Natural killer cell treated with Interleukin-12 subunit alpha and Interleukin-12 subunit beta and Interleukin-15 and Interleukin-18, amount 100 ng/mL, for 72 hours (primary cell): ENCODE measurements at regions not wholly inside any gene's neighbourhood (a gene's known extent, or its start where the extent isn't known, plus 50 kb on each side); places are given as distances from the start of the nearest gene placed in this dataset.

Experiments
- ATAC-seq, 2 donors: fragments of 150-1000 bp; cut with Tn5 transposase in 1 of 2; sonication (Bioruptor Pico), chemical (Tn5 transposase) in 1 of 2; 2 replicates each; pipeline ENCODE4 v1.10.0; 2021
- DNase-seq: peaks from one replicate; pipeline ENCODE4 v3.0.0; 2022; ENCODE audit warnings: low spot score
- H3K27ac Mint-ChIP-seq, 2 donors: 1 replicate in 1 of 2; 2 replicates in 1 of 2; pipeline ENCODE4 v1.8.0; 2022; ENCODE audit warnings: mixed read lengths in 2 of 2, mild to moderate bottlenecking in 1 of 2, moderate library complexity in 1 of 2
- H3K27me3 Mint-ChIP-seq, 2 donors: 1 replicate in 1 of 2; 2 replicates in 1 of 2; pipeline ENCODE4 v1.8.0; 2022; ENCODE audit warnings: mixed read lengths in 2 of 2
- H3K36me3 Mint-ChIP-seq: one replicate; pipeline ENCODE4 v1.8.0; 2022; ENCODE audit warnings: mixed read lengths
- H3K4me1 Mint-ChIP-seq, 2 donors: 1 replicate in 1 of 2; 2 replicates in 1 of 2; pipeline ENCODE4 v1.8.0; 2022; ENCODE audit warnings: low read depth in 2 of 2, mixed read lengths in 2 of 2, mild to moderate bottlenecking in 1 of 2
- H3K4me3 Mint-ChIP-seq: one replicate; pipeline ENCODE4 v1.8.0; 2022; ENCODE audit warnings: mixed read lengths
- H3K9me3 Mint-ChIP-seq: 2 replicates; pipeline ENCODE4 v1.8.0; 2022; ENCODE audit warnings: mixed read lengths

DNA sequence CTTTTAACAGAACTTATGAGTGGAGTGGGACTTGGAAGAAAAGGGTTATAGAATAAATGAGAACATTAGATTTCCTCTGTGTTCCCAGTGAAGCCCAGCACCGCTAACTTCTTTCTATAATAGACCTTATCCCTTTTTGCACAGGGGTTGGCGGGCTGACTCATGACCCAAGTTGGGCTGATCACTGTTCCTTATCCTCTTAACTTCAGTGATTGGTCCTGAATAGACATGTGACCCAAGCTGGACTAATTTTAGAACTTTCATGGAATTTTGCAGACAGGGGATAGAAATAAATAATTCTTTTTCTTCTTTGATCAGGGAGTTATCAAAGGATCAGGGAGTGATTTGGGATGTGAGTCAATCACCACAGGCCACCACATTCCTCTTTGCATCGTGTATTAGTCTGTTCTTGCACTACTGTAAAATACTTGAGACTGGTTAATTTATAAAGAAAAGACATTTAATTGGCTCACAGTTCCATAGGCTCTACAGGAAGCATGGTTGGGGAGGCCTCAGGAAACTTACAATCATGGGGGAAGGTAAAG, 75.9 kb downstream of the UCHL1 start:
- Mint-ChIP-seq H3K36me3 (no peaks in the 10 kb centered on the region), H3K9me3 (peaks cover 10% of the 10 kb centered on the region), H3K27me3 (no peaks in the 10 kb centered on the region), H3K4me1 (no peaks in the 10 kb centered on the region), H3K27ac (no peak overlapping the region), H3K4me3 (no peak overlapping the region)
- ATAC-seq = no peak
- DNase-seq = no peak

DNA sequence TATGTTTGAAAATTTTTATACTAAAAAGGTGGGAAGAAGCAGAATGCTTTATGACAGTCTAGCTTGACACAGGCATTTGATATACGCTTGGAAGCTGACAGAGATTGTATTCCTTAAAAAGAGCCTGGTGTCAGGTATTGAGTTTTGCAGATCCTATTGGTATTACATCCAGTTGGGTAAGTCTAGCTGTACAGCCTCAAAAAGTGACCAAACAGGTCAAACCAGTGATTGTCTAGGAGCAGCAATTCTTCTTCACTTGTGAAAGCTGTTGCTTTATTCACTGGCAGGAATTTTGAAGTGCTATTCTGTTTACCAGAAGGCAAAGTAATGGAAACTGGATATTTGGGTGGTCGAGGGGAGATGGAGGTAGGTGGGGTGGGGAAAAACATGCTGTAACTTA, 77.5 kb downstream of the UCHL1 start:
- no peak overlapping the region for H3K27ac Mint-ChIP-seq
- DNase-seq (no peak), ATAC-seq (no peak)
- H3K4me1 Mint-ChIP-seq = no peaks in the 10 kb centered on the region
- no peak overlapping the region for H3K4me3 Mint-ChIP-seq
- H3K9me3 Mint-ChIP-seq = peaks cover 7% of the 10 kb centered on the region
- H3K27me3 Mint-ChIP-seq = no peaks in the 10 kb centered on the region
- no peaks in the 10 kb centered on the region for H3K36me3 Mint-ChIP-seq

DNA sequence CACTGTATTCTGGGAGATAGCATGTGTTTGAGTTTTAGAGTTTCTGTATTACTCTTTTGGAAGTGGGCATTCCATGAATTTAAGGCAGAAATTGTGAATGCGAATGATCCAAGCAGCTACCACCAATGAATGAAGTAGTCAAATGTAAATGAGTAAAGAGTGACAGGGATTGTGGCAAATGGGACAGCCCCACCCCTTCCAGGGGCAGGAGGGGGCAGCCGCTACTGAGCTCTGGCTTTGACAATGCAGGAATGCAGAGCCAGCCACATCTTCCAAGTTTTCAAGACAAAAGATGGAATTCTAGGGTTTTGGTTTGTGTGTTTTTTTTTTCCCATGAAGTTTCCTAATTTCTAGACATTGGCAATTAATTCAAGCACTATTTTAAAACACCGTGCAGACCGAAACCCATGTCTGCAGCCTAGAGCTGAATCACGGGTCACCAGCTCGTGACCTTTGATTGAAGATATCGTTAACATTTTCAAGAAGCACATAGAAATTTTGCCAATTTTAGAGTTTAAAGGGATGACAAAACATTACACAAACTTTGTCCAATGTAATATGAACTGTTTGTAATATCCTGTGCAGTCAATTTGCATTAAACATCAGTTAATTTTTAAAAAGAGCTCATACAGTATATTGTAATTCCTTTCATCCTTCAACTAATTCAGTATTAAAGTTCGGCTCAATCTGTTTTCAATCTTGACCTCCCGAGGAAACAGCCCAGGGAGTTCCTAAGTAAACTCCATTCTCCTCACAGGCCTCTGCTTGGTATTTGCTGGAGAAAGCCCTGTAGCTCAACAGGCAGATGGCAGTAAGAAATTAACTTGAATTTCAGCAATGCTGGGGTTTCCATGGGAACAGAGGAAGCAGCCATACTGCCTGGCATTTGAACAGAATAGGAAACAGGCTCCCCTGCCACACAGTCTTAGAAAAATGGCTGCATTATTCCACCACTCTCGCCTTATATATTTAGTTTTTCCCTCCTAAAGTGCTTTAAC, 83.4 kb downstream of the UCHL1 start:
- ATAC-seq (no peak), DNase-seq (no peak)
- Mint-ChIP-seq H3K27me3 (no peaks in the 10 kb centered on the region), H3K36me3 (no peaks in the 10 kb centered on the region), H3K9me3 (no peaks in the 10 kb centered on the region), H3K27ac (no peak overlapping the region), H3K4me3 (no peak overlapping the region), H3K4me1 (no peaks in the 10 kb centered on the region)

DNA sequence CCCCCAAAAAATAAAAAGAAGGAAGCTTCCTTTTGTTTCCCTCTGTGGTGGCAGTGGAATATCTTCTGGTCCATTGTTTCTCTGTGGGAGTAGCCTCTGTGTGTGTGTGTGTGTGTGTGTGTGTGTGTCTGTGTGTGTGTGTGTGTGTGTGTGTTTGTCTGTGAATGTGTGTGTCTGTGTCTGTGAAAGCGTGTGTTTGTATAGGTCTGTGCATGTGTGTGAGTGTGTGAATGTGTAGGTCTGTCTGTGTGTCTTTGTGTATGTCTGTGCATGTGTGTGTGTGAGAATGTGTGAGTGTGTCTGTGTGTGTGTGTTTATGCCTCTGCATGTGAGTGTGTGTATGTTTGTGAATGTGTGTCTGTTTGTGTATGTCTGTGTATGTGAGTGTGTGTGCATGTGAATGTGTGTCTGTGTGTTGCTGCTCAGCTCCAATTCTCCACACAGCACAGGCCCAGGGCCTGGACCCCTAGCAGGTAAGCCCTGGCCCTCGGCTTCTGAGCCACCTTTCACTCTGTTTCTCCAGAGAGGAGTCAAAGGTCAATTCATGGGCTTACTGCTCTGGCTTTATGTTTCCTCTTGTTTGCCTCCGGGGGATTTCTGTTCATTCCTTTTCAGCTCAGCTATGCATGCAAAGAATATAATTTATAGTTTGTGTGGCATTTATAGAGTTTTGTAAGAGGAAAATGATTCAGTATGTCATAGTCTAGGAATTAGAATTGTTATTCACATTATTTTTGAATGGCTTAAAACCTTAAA, 89.8 kb downstream of the UCHL1 start:
- Mint-ChIP-seq H3K27me3 (no peaks in the 10 kb centered on the region), H3K4me1 (no peaks in the 10 kb centered on the region), H3K4me3 (no peak overlapping the region), H3K27ac (no peak overlapping the region), H3K9me3 (peaks cover 8% of the 10 kb centered on the region), H3K36me3 (no peaks in the 10 kb centered on the region)
- no peak for DNase-seq
- ATAC-seq = no peak

DNA sequence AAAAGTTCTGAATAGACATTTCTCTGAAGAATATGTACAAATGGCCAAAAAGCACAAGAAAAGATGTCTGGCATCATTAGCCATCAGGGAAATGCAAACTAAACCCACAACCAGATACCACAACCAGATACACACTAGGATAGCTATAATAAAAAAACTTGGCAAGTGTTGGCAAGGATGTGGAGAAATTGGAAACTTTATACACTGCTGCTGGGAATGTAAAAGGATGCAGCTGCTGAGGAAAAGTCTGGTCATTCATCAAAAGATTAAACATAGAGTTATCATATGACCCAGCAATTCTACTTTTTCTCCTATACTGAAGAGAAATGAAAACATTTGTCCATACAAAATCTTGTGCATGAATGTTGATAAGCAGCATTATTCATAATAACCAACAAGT, 92.3 kb downstream of the UCHL1 start:
- Mint-ChIP-seq H3K36me3 (no peaks in the 10 kb centered on the region), H3K27ac (no peak overlapping the region), H3K4me1 (no peaks in the 10 kb centered on the region), H3K4me3 (no peak overlapping the region), H3K27me3 (no peaks in the 10 kb centered on the region), H3K9me3 (peaks cover 16% of the 10 kb centered on the region)
- ATAC-seq (no peak), DNase-seq (no peak)

DNA sequence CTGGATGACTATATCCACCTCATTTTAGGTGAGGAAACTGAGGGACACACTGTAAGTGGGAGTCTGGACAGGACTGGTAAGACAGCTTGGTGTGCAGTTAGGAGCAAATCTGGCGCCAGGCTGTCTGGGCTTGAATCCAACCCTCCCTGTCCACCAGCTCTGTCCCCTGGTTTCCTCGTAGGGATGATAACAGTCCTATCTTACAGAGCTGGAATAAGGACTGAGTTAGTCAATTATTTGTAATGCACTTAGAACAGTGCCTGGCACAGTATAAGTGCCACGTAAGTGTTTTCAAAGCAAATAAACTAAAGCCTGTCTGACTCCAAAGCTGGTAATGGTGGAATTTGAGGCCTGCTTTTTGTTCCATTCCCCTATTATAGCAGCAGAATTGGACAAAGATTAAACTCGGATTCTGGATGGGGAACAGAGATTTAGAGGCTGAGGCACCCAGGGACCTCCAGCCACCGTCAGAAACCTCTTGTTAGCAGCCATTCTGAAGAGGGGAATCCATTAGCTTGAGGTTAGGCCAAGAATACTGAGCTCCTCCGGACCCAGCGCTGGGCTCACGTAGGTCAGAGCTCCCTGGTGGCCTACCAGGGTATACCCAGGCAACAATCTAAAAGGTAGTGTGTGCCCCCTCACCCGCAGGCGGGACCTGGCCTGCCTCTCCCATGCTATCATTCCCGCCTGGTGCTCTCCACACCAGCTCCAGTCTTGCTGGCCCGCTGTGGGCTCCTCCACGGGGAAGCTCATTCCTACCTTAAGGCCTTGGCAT, 102.1 kb downstream of the UCHL1 start:
- H3K27ac Mint-ChIP-seq = no peak overlapping the region
- H3K4me3 Mint-ChIP-seq = no peak overlapping the region
- no peaks in the 10 kb centered on the region for H3K9me3 Mint-ChIP-seq
- DNase-seq (no peak), ATAC-seq (peak; percentile 9 to 55)
- no peaks in the 10 kb centered on the region for H3K4me1 Mint-ChIP-seq
- H3K27me3 Mint-ChIP-seq = peaks cover 21 to 34% of the 10 kb centered on the region in 2 donors
- H3K36me3 Mint-ChIP-seq = no peaks in the 10 kb centered on the region

DNA sequence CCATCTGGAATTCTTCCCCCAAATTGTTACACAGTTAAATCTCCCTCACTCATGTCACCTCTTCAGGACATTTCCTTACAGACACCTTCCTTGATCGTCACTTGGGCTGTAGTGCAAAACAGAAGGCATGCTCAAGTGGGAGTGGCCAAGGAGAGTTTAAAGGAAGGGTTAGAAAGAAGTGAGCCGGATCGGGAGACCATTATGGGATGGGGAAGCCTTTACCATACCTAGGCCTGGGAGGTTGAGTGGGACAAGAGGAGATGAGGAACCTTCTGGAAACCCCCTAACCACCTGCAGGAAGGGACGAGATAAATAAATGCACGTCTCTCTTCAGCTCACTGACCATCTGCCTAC, 102.7 kb downstream of the UCHL1 start:
- H3K9me3 Mint-ChIP-seq = no peaks in the 10 kb centered on the region
- no peak for ATAC-seq
- no peak for DNase-seq
- H3K27me3 Mint-ChIP-seq = peaks cover 21 to 34% of the 10 kb centered on the region in 2 donors
- no peak overlapping the region for H3K27ac Mint-ChIP-seq
- no peak overlapping the region for H3K4me3 Mint-ChIP-seq
- H3K36me3 Mint-ChIP-seq = no peaks in the 10 kb centered on the region
- H3K4me1 Mint-ChIP-seq = no peaks in the 10 kb centered on the region

DNA sequence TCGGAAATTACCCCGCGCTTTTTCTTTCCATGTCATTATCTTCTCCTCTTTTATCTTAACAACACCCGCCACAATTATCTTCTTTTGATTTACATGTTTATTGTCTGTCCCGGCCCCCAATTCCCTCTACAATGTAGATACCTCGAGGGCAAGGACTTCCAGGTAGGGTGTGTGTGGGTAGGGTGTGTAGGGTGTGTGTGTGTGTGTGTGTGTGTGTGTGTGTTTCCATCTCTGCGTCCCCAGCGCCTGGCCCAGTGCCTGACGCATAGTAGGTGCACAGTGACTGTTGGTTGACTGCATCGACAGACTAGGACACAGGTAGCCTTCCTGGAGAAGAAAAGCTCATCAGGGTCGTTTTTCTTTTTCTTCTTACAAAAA, 103.1 kb downstream of the UCHL1 start:
- no peak overlapping the region for H3K4me3 Mint-ChIP-seq
- H3K27ac Mint-ChIP-seq = no peak overlapping the region
- no peaks in the 10 kb centered on the region for H3K36me3 Mint-ChIP-seq
- ATAC-seq (peak in 1 of 2 donors; percentile 32), DNase-seq (no peak)
- H3K9me3 Mint-ChIP-seq = no peaks in the 10 kb centered on the region
- peaks cover 23 to 39% of the 10 kb centered on the region in 2 donors for H3K27me3 Mint-ChIP-seq
- no peaks in the 10 kb centered on the region for H3K4me1 Mint-ChIP-seq

DNA sequence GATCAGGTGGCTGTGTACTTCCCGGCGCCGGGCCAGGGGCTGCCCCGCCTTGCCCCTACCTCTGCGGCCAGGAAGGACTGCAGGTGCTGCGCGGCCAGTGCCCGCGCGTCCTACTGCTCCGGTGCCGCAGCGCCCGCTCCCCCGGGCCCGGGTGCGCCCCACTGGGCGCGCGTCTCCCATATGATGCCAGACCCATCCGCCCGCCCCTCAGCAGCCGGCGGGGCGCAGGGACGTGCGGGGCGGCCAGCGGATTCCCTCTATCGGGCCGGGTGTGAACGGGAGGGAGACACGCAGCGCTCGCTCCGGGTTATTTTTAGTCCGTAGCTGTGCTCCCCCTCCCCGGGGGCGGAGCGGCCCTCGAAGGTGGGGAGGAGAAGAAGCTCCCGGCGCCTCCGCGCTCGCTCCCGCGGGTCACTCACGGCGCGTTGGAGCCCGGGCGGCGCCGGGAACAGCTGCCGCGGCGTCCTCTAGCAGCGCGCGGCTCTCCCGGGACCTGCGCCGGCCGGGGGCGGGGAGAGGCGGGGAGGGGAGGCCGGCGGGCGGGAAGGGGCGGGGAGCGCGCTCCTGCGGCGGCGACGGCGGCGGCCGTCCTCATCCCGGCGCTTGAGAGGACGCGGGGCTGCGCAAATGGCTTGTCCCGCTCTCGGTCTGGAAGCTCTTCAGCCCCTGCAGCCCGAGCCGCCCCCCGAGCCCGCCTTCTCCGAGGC, 103.6 kb downstream of the UCHL1 start:
- H3K27me3 Mint-ChIP-seq = peaks cover 25 to 44% of the 10 kb centered on the region in 2 donors
- H3K4me1 Mint-ChIP-seq = no peaks in the 10 kb centered on the region
- H3K27ac Mint-ChIP-seq = no peak overlapping the region
- DNase-seq = no peak
- ATAC-seq = peak in 1 of 2 donors; percentile 41
- no peaks in the 10 kb centered on the region for H3K9me3 Mint-ChIP-seq
- no peaks in the 10 kb centered on the region for H3K36me3 Mint-ChIP-seq
- H3K4me3 Mint-ChIP-seq = no peak overlapping the region

DNA sequence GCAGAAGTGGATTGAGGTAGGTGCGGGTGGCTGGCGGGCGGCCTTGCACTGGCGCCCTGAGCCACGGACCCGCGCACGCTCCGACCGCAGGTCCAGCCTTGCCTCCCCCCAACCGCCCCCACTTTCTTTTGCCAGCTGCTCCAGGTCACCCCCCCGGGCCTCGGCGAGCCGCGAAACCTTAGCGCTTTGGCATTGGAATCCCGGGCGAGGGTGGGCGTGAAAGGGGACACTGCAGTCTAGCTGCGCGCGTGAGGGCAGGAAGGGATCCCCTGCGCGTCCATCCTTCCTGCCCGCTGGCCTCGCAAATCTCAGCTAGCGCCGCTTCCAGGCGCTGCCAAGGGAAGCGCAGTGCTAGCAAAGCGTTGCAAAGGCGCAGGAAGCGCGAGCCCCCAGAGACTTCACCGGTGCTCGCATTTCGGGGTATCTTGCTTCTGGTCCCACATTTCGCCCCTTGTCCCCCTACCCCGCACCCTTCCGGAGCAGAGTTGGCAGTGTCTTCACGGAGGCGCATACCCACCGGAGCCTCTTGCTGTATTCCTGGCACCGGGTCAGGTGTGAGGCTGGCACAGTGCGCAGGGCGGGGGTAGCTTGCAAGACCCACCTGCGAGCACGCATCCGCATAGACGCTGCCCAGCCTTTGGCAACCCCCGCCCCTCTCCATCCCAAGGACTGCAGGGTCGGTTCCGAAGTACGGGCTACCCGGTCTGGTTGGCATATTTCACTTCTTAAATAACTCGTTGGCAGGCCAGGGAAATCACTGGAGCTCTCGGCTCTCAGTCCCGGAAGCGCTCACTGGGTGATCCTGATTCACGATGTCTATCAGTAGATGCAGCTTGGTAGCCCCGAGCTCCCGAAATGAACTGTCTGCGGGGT, 104.4 kb downstream of the UCHL1 start:
- Mint-ChIP-seq H3K9me3 (no peaks in the 10 kb centered on the region), H3K36me3 (no peaks in the 10 kb centered on the region), H3K27ac (no peak overlapping the region), H3K4me3 (no peak overlapping the region), H3K27me3 (peaks cover 25 to 47% of the 10 kb centered on the region in 2 donors), H3K4me1 (no peaks in the 10 kb centered on the region)
- DNase-seq (no peak), ATAC-seq (no peak)

DNA sequence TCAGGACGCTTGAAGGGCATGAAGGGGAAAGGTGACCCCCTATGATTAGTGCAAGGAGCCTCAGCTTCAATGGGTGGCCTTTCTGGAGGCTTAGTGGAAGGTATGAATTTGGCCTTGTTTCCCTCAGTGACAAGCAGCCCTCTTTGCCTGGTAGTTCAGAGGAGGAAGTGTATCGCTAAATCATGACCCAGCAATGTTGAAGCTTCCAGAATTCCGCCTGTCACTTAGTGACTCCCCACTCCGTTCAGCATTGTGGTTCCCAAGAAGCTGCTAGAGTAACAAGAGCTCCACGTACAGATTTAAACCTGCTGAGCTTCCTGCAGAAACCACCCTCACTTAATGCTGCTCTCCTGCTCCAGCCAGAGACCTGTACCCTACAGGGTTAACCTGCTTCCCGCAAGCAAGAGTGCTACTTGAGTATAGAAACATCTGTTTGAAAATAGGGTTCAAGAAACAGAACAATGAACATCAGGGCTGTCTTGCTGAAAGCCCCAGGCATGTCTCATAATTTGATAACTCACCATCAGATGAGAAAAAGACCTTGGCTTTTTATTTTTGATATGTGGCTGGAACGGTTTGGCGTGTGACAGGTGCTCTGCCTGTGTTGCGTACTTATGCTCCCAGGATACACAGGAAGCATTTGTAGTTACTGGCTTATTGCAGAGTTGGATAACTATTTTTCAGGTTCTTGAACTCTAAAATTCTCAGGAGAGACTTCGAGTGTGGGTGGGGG, 105.2 kb downstream of the UCHL1 start:
- Mint-ChIP-seq H3K9me3 (no peaks in the 10 kb centered on the region), H3K4me3 (no peak overlapping the region), H3K4me1 (no peaks in the 10 kb centered on the region), H3K36me3 (no peaks in the 10 kb centered on the region), H3K27me3 (peaks cover 25 to 47% of the 10 kb centered on the region in 2 donors), H3K27ac (no peak overlapping the region)
- DNase-seq = no peak
- ATAC-seq = no peak
